GM19395 (cell line): ENCODE measurements at regions not wholly inside any gene's neighbourhood (a gene's known extent, or its start where the extent isn't known, plus 50 kb on each side); places are given as distances from the start of the nearest gene placed in this dataset.
"Not testable (repeated sequence)": the region's sequence is repeated elsewhere in the genome, so short reads cannot be mapped to it uniquely, and the experiment has no call there.

Experiments
- ATAC-seq: cut with Tn5 transposase; IDR thresholded peaks from one replicate; pipeline ENCODE4 v1.9.1; 2021; ENCODE audit warnings: mild to moderate bottlenecking, moderate library complexity; ENCODE audit not compliant: unreplicated experiment

GRCh38 chr15:95051861-95052260 is 820.5 kb downstream of the MCTP2 start:
- ATAC-seq, result no peak

- ATAC-seq, result no peak
Observed at GRCh38 chr15:95059346-95059905, 828.1 kb downstream of the MCTP2 start.

- ATAC-seq, result no peak
Observed at GRCh38 chr15:95068701-95069521, 837.5 kb downstream of the MCTP2 start.

GRCh38 chr15:95075792-95076677 is 844.7 kb downstream of the MCTP2 start:
- ATAC-seq, result no peak

- ATAC-seq, result no peak
Observed at GRCh38 chr15:95076678-95076990, 845.3 kb downstream of the MCTP2 start.

- ATAC-seq, result no peak
Observed at GRCh38 chr15:95078003-95078402, 846.6 kb downstream of the MCTP2 start.

- not testable (repeated sequence) for ATAC-seq
Observed at GRCh38 chr15:95080228-95080627, 848.9 kb downstream of the MCTP2 start.

- no peak for ATAC-seq
Observed at GRCh38 chr15:95085056-95085455, 853.7 kb downstream of the MCTP2 start.

GRCh38 chr15:95086531-95087252 is 855.3 kb downstream of the MCTP2 start:
- ATAC-seq, result no peak

GRCh38 chr15:95087253-95087609 is 855.9 kb downstream of the MCTP2 start:
- no peak for ATAC-seq

GRCh38 chr15:95091444-95091843 is 860.1 kb downstream of the MCTP2 start:
- no peak for ATAC-seq

GRCh38 chr15:95095250-95095649 is 863.9 kb downstream of the MCTP2 start:
- no peak for ATAC-seq

- no peak for ATAC-seq
Observed at GRCh38 chr15:95096651-95097050, 865.3 kb downstream of the MCTP2 start.

- no peak for ATAC-seq
Observed at GRCh38 chr15:95097361-95097760, 866.0 kb downstream of the MCTP2 start.

GRCh38 chr15:95105229-95105628 is 873.9 kb downstream of the MCTP2 start:
- ATAC-seq, result no peak

GRCh38 chr15:95106801-95107200 is 875.4 kb downstream of the MCTP2 start:
- no peak for ATAC-seq

GRCh38 chr15:95108673-95109072 is 877.3 kb downstream of the MCTP2 start:
- no peak for ATAC-seq

GRCh38 chr15:95111969-95112368 is 880.6 kb downstream of the MCTP2 start:
- ATAC-seq, result no peak

- ATAC-seq, result no peak
Observed at GRCh38 chr15:95113041-95113440, 881.7 kb downstream of the MCTP2 start.

GRCh38 chr15:95119041-95119610 is 887.8 kb downstream of the MCTP2 start:
- no peak for ATAC-seq

GRCh38 chr15:95120595-95120994 is 889.2 kb downstream of the MCTP2 start:
- ATAC-seq, result no peak
